ENCODE measurements at regions not wholly inside any gene's neighbourhood (a gene's known extent, or its start where the extent isn't known, plus 50 kb on each side); places are given as distances from the start of the nearest gene placed in this dataset.

GRCh38 chr13:71967990-71968389 is 101.0 kb upstream of the DACH1 start:
- DNase-seq (ENCODE audit: low read depth): no peak

- no peak for DNase-seq (ENCODE audit: low read depth)
Observed at GRCh38 chr13:71964491-71965100, 97.6 kb upstream of the DACH1 start.

- DNase-seq (ENCODE audit: low read depth): no peak
Observed at GRCh38 chr13:71962735-71963134, 95.7 kb upstream of the DACH1 start.

GRCh38 chr13:71962126-71962525 is 95.1 kb upstream of the DACH1 start:
- no peak for DNase-seq (ENCODE audit: low read depth)

- no peak for DNase-seq (ENCODE audit: low read depth)
Observed at GRCh38 chr13:71949441-71949840, 82.4 kb upstream of the DACH1 start.

GRCh38 chr13:71939186-71939585 is 72.2 kb upstream of the DACH1 start:
- DNase-seq (ENCODE audit: low read depth): no peak

- DNase-seq (ENCODE audit: low read depth): no peak
Observed at GRCh38 chr13:71935166-71935840, 68.3 kb upstream of the DACH1 start.

- DNase-seq (ENCODE audit: low read depth): no peak
Observed at GRCh38 chr13:71924931-71925330, 57.9 kb upstream of the DACH1 start.

- DNase-seq (ENCODE audit: low read depth): peak; percentile 21
Observed at GRCh38 chr13:71922194-71922593, 55.2 kb upstream of the DACH1 start.

Data from fibroblast of the conjunctiva (primary cell).